Loucy (cell line): ENCODE measurements at regions not wholly inside any gene's neighbourhood (a gene's known extent, or its start where the extent isn't known, plus 50 kb on each side); places are given as distances from the start of the nearest gene placed in this dataset.

Source experiments
- H2AFZ ChIP-seq: fragments of 200-600 bp; sonication (generic); 2 replicates; pipeline ENCODE4 v1.6.0; 2016; ENCODE audit warnings: antibody characterized with exemption, mild to moderate bottlenecking, low read length, moderate library complexity
- H3F3A ChIP-seq: fragments of 200-600 bp; 2 replicates; pipeline ENCODE4 v1.6.0; 2016; ENCODE audit warnings: antibody characterized with exemption, low read depth, mild to moderate bottlenecking
- H3K27me3 ChIP-seq: fragments of 200-600 bp; sonication (generic); 2 replicates; pipeline ENCODE4 v1.6.1; 2014; ENCODE audit warnings: low read length, mild to moderate bottlenecking; ENCODE audit not compliant: insufficient read depth, poor library complexity, severe bottlenecking
- H3K36me3 ChIP-seq: fragments of 200-600 bp; sonication (generic); 2 replicates; pipeline ENCODE4 v1.6.1; 2016; ENCODE audit warnings: low read length; ENCODE audit not compliant: insufficient read depth
- H3K4me1 ChIP-seq: fragments of 200-600 bp; sonication (generic); 2 replicates; pipeline ENCODE4 v1.5.1; 2014; ENCODE audit warnings: low read length, mild to moderate bottlenecking; ENCODE audit not compliant: insufficient read depth, poor library complexity, severe bottlenecking
- H3K4me2 ChIP-seq: fragments of 200-600 bp; sonication (generic); 2 replicates; pipeline ENCODE4 v1.6.0; 2014; ENCODE audit warnings: antibody characterized with exemption, low read length, low read depth, mild to moderate bottlenecking; ENCODE audit not compliant: poor library complexity, severe bottlenecking
- H3K4me3 ChIP-seq: fragments of 200-600 bp; sonication (generic); 2 replicates; pipeline ENCODE4 v1.5.1; 2014; ENCODE audit warnings: low read length, mild to moderate bottlenecking, mixed read lengths; ENCODE audit not compliant: poor library complexity, severe bottlenecking
- H3K79me2 ChIP-seq: fragments of 200-600 bp; sonication (generic); 2 replicates; pipeline ENCODE4 v1.6.1; 2014; ENCODE audit warnings: low read length; ENCODE audit not compliant: insufficient read depth
- H3K9ac ChIP-seq: fragments of 200-600 bp; sonication (generic); 2 replicates; pipeline ENCODE4 v1.6.0; 2014; ENCODE audit warnings: mild to moderate bottlenecking, low read depth, low read length, moderate library complexity; ENCODE audit not compliant: poor library complexity, severe bottlenecking
- H3K9me2 ChIP-seq: fragments of 200-600 bp; sonication (generic); replicated peaks from 2 replicates; pipeline ENCODE4 v1.6.1; 2016; ENCODE audit warnings: low read depth, low read length, mixed read lengths
- H3K9me3 ChIP-seq: fragments of 200-600 bp; sonication (generic); 2 replicates; pipeline ENCODE4 v1.6.1; 2014; ENCODE audit warnings: mild to moderate bottlenecking, antibody characterized with exemption, low read length, low read depth; ENCODE audit not compliant: insufficient read depth
- H4K20me1 ChIP-seq: fragments of 200-600 bp; sonication (generic); 2 replicates; pipeline ENCODE4 v1.6.0; 2014; ENCODE audit warnings: antibody characterized with exemption, low read length, mild to moderate bottlenecking; ENCODE audit not compliant: insufficient read depth, poor library complexity, severe bottlenecking
- EZH2phosphoT487 ChIP-seq: fragments of 200-600 bp; IDR thresholded peaks from 2 replicates; pipeline ENCODE4 v1.6.1; 2018; ENCODE audit warnings: antibody characterized with exemption, mild to moderate bottlenecking, moderate library complexity, borderline replicate concordance
- TF ChIP-seq, protein P1 (sequence below): fragments of 200-600 bp; sonication (generic); conservative IDR thresholded peaks from 2 replicates; pipeline ENCODE4 v1.5.1; 2014; ENCODE audit warnings: mild to moderate bottlenecking, antibody characterized with exemption, low read length

- H2AFZ ChIP-seq = no peak overlapping the region
- TF ChIP-seq, protein P1, sequence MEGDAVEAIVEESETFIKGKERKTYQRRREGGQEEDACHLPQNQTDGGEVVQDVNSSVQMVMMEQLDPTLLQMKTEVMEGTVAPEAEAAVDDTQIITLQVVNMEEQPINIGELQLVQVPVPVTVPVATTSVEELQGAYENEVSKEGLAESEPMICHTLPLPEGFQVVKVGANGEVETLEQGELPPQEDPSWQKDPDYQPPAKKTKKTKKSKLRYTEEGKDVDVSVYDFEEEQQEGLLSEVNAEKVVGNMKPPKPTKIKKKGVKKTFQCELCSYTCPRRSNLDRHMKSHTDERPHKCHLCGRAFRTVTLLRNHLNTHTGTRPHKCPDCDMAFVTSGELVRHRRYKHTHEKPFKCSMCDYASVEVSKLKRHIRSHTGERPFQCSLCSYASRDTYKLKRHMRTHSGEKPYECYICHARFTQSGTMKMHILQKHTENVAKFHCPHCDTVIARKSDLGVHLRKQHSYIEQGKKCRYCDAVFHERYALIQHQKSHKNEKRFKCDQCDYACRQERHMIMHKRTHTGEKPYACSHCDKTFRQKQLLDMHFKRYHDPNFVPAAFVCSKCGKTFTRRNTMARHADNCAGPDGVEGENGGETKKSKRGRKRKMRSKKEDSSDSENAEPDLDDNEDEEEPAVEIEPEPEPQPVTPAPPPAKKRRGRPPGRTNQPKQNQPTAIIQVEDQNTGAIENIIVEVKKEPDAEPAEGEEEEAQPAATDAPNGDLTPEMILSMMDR = no peak
- TF ChIP-seq EZH2phosphoT487 = no peak
- H3K4me1 ChIP-seq = no peaks in the 10 kb centered on the region
- H3K4me3 ChIP-seq = no peak overlapping the region
- no peak overlapping the region for H3K9ac ChIP-seq
- H3K27me3 ChIP-seq = no peaks in the 10 kb centered on the region
- no peak overlapping the region for H3K4me2 ChIP-seq
- H3K9me3 ChIP-seq = no peaks in the 10 kb centered on the region
- no peaks in the 10 kb centered on the region for H3F3A ChIP-seq
- no peaks in the 10 kb centered on the region for H3K36me3 ChIP-seq
- no peaks in the 10 kb centered on the region for H3K9me2 ChIP-seq
- no peaks in the 10 kb centered on the region for H4K20me1 ChIP-seq
- no peaks in the 10 kb centered on the region for H3K79me2 ChIP-seq
Measured at GRCh38 chr15:53354874-53355273, 404.6 kb downstream of the WDR72 start.

- H3K79me2 ChIP-seq = no peaks in the 10 kb centered on the region
- no peaks in the 10 kb centered on the region for H3K9me3 ChIP-seq
- H3K36me3 ChIP-seq = no peaks in the 10 kb centered on the region
- no peaks in the 10 kb centered on the region for H3K4me1 ChIP-seq
- H3F3A ChIP-seq = no peaks in the 10 kb centered on the region
- H4K20me1 ChIP-seq = no peaks in the 10 kb centered on the region
- no peak overlapping the region for H3K4me2 ChIP-seq
- no peak overlapping the region for H3K4me3 ChIP-seq
- H2AFZ ChIP-seq = no peak overlapping the region
- no peak for TF ChIP-seq EZH2phosphoT487
- TF ChIP-seq, protein P1 = no peak; the same call in 1 of the 2 replicates
- H3K27me3 ChIP-seq = no peaks in the 10 kb centered on the region
- no peak overlapping the region for H3K9ac ChIP-seq
- H3K9me2 ChIP-seq = no peaks in the 10 kb centered on the region
Measured at GRCh38 chr15:53351373-53351772, 408.1 kb downstream of the WDR72 start.

- no peak for TF ChIP-seq EZH2phosphoT487
- TF ChIP-seq, protein P1 = no peak
- H4K20me1 ChIP-seq = no peaks in the 10 kb centered on the region
Measured at GRCh38 chr15:53346583-53346982, 412.9 kb downstream of the WDR72 start.

More at GRCh38 chr15:53346583-53346982, 412.9 kb downstream of the WDR72 start:
- Histone ChIP-seq H3K9me3 (no peaks in the 10 kb centered on the region), H3K36me3 (no peaks in the 10 kb centered on the region), H3K9ac (no peak overlapping the region), H3K4me2 (no peak overlapping the region), H3K9me2 (no peaks in the 10 kb centered on the region), H3F3A (no peaks in the 10 kb centered on the region), H2AFZ (no peak overlapping the region), H3K4me3 (no peak overlapping the region), H3K79me2 (no peaks in the 10 kb centered on the region), H3K4me1 (no peaks in the 10 kb centered on the region), H3K27me3 (no peaks in the 10 kb centered on the region)
